CD4-positive, alpha-beta T cell (primary cell): ENCODE measurements at regions not wholly inside any gene's neighbourhood (a gene's known extent, or its start where the extent isn't known, plus 50 kb on each side); places are given as distances from the start of the nearest gene placed in this dataset.

Source experiments
- ATAC-seq: fragments of 200-7000 bp; cut with Tn5 transposase; one replicate; pipeline ENCODE4 v1.10.0; 2022; ENCODE audit warnings: mild to moderate bottlenecking; ENCODE audit not compliant: poor library complexity
- CTCF ChIA-PET: fragments of 350-600 bp; sonication (Branson Sonifier 250); formaldehyde crosslinking; loops from one replicate; lab custom pipeline; 2021; ENCODE audit warnings: antibody characterized with exemption, inconsistent platforms; lab: Charles Lee
- POLR2A ChIA-PET: fragments of 350-600 bp; sonication (Branson Sonifier 250); formaldehyde crosslinking; loops from one replicate; lab custom pipeline; 2021; ENCODE audit warnings: antibody characterized with exemption, inconsistent platforms; lab: Charles Lee
- DNase-seq, 14 experiments: peaks; one replicate each; pipeline ENCODE4 v3.0.0-alpha.2; 2013 to 2020; ENCODE audit warnings: mixed read lengths in 2 of 14
- H3K27ac ChIP-seq, 2 donors: one replicate each; pipeline versions ENCODE4 v1.5.1 to v1.7.0; 2013; ENCODE audit warnings: low read length in 2 of 2, low read depth in 1 of 2, mild to moderate bottlenecking in 1 of 2
- H3K27me3 ChIP-seq, 2 experiments: 1 replicate in 1 of 2; 2 replicates in 1 of 2; pipeline versions ENCODE4 v1.6.1 to v1.7.0; 2013; ENCODE audit warnings: low read length in 2 of 2, control low read depth in 1 of 2, mild to moderate bottlenecking in 1 of 2, moderate library complexity in 1 of 2; ENCODE audit not compliant: insufficient read depth in 2 of 2, control insufficient read depth in 1 of 2
- H3K36me3 ChIP-seq: one replicate; pipeline ENCODE4 v1.6.1; 2013; ENCODE audit warnings: low read length, control low read depth; ENCODE audit not compliant: insufficient read depth
- H3K4me1 ChIP-seq: one replicate; pipeline ENCODE4 v1.6.1; 2013; ENCODE audit warnings: low read length, control low read depth; ENCODE audit not compliant: insufficient read depth
- H3K4me3 ChIP-seq: one replicate; pipeline ENCODE4 v1.5.1; 2013; ENCODE audit warnings: mild to moderate bottlenecking, low read length, moderate library complexity
- H3K9me3 ChIP-seq, 2 experiments: 1 replicate in 1 of 2; 2 replicates in 1 of 2; pipeline versions ENCODE4 v1.6.1 to v1.7.0; 2013; ENCODE audit warnings: low read length in 2 of 2, mild to moderate bottlenecking in 2 of 2, control low read depth in 1 of 2, moderate library complexity in 1 of 2; ENCODE audit not compliant: control insufficient read depth in 1 of 2, insufficient read depth in 1 of 2
- H3K27ac Mint-ChIP-seq: one replicate; pipeline ENCODE4 v1.8.0; 2020; ENCODE audit warnings: mixed read lengths
- H3K27me3 Mint-ChIP-seq: one replicate; pipeline ENCODE4 v1.8.0; 2021; ENCODE audit warnings: mixed read lengths
- H3K36me3 Mint-ChIP-seq: one replicate; pipeline ENCODE4 v1.8.0; 2021; ENCODE audit warnings: low read depth, mixed read lengths
- H3K4me1 Mint-ChIP-seq: one replicate; pipeline ENCODE4 v1.8.0; 2021; ENCODE audit warnings: low read depth, mixed read lengths
- H3K4me3 Mint-ChIP-seq: one replicate; pipeline ENCODE4 v1.8.0; 2020; ENCODE audit warnings: mild to moderate bottlenecking, mixed read lengths
- H3K9me3 Mint-ChIP-seq: one replicate; pipeline ENCODE4 v1.8.0; 2020; ENCODE audit warnings: mixed read lengths
- CTCF ChIP-seq: fragments of 200-600 bp; IDR thresholded peaks from one replicate; pipeline ENCODE4 v1.8.0; 2022; ENCODE audit warnings: antibody characterized with exemption, mild to moderate bottlenecking
- intact Hi-C, 2 experiments: fragments of 100-400 bp; cut with DNase I in 1 of 2; cut with micrococcal nuclease in 1 of 2; formaldehyde crosslinking; loops; one replicate each; pipeline versions ENCODE4 v1.15.1 to v1.9.0; 2023 to 2025; cut with DNase I, micrococcal nuclease

- Mint-ChIP-seq H3K27ac (no peak overlapping the region), H3K4me1 (no peaks in the 10 kb centered on the region), H3K36me3 (no peaks in the 10 kb centered on the region), H3K27me3 (peaks cover 41% of the 10 kb centered on the region), H3K4me3 (no peak overlapping the region), H3K9me3 (no peaks in the 10 kb centered on the region)
- Histone ChIP-seq H3K36me3 (no peaks in the 10 kb centered on the region), H3K27ac (no peak overlapping the region), H3K9me3 (no peaks in the 10 kb centered on the region), H3K4me3 (no peak overlapping the region), H3K27me3 (peaks cover 3 to 5% of the 10 kb centered on the region in 2 experiments), H3K4me1 (no peaks in the 10 kb centered on the region)
- ChIA-PET CTCF (no interaction called here), POLR2A (no interaction called here)
- ATAC-seq (no peak), DNase-seq (no peak)
- intact Hi-C loops: no loop called here
- no peak for TF ChIP-seq CTCF
Observed at GRCh38 chr10:33732161-33732680, 397.8 kb upstream of the NRP1 start.

- H3K27ac ChIP-seq: no peak overlapping the region
- Mint-ChIP-seq H3K36me3 (no peaks in the 10 kb centered on the region), H3K27ac (no peak overlapping the region), H3K9me3 (peaks cover 2% of the 10 kb centered on the region), H3K4me1 (no peaks in the 10 kb centered on the region), H3K27me3 (peaks cover 41% of the 10 kb centered on the region), H3K4me3 (no peak overlapping the region)
- H3K27me3 ChIP-seq: peaks cover 0 to 5% of the 10 kb centered on the region in 2 experiments
- H3K4me1 ChIP-seq: no peaks in the 10 kb centered on the region
- POLR2A ChIA-PET: no interaction called here
- intact Hi-C loops: no loop called here
- DNase-seq: no peak
- H3K9me3 ChIP-seq: no peaks in the 10 kb centered on the region
- no peaks in the 10 kb centered on the region for H3K36me3 ChIP-seq
- CTCF ChIA-PET: no interaction called here
- no peak for TF ChIP-seq CTCF
- ATAC-seq: no peak
- no peak overlapping the region for H3K4me3 ChIP-seq
Observed at GRCh38 chr10:33731322-33731721, 396.9 kb upstream of the NRP1 start.

- H3K4me3 Mint-ChIP-seq: no peak overlapping the region
- H3K27me3 ChIP-seq: no peaks in the 10 kb centered on the region
- intact Hi-C loops: no loop called here
- ChIA-PET POLR2A (no interaction called here), CTCF (no interaction called here)
- no peak overlapping the region for H3K4me3 ChIP-seq
- no peak overlapping the region for H3K27ac ChIP-seq
- no peaks in the 10 kb centered on the region for H3K9me3 ChIP-seq
- H3K4me1 ChIP-seq: no peaks in the 10 kb centered on the region
- TF ChIP-seq CTCF: no peak
- peaks cover 16% of the 10 kb centered on the region for H3K27me3 Mint-ChIP-seq
- no peaks in the 10 kb centered on the region for H3K36me3 Mint-ChIP-seq
- DNase-seq: no peak
- H3K9me3 Mint-ChIP-seq: peaks cover 2% of the 10 kb centered on the region
- H3K36me3 ChIP-seq: no peaks in the 10 kb centered on the region
- H3K27ac Mint-ChIP-seq: no peak overlapping the region
- no peak for ATAC-seq
- H3K4me1 Mint-ChIP-seq: no peaks in the 10 kb centered on the region
Observed at GRCh38 chr10:33725430-33725829, 391.0 kb upstream of the NRP1 start.
